ENCODE measurements at regions not wholly inside any gene's neighbourhood (a gene's known extent, or its start where the extent isn't known, plus 50 kb on each side); places are given as distances from the start of the nearest gene placed in this dataset.

GRCh38 chr5:143985832-143986515, 174.0 kb downstream of the HMHB1 start:
- Histone ChIP-seq H3K27me3 (ENCODE audit: control insufficient read depth, insufficient read depth, low read length) (no peaks in the 10 kb centered on the region), H3K4me3 (ENCODE audit: insufficient read depth, low read depth, low read length) (no peak overlapping the region), H3K36me3 (replicated peaks; ENCODE audit: control insufficient read depth, insufficient read depth, low read length) (no peaks in the 10 kb centered on the region)
- DNase-seq, result no peak

DNA sequence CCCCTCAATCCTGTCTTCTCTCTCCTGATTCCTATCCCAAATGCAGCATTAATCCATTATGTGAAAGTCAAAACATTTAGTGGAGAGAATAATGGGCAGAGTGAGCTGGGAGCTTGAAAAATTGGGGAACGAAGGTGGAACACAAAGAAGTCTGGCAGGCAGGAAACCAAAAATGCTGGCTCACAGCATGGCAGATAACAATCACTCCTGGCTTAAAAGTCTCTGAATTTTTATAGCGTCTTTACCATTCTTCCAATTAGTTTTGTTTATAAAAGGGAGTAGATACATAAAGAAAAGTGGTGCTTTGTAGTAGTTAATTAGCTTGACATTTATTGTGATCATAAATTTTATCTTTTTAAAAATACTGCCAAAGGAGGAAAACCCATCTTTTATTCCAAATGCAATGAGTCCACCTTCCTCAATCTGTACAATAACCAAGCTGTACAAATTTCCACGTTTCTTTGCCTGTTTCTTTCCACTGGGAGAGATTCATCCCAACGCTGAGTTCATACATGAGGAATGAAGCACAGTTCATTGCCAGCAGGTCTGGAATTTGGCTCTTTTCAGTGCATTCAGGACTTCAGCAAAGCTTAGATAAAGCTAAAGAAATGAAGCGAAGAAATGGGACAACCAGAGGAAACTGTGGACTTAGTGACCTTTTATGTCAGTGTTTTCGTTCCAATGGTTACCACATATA, 174.7 kb downstream of the HMHB1 start:
- DNase-seq, result no peak
- no peak overlapping the region for H3K4me3 ChIP-seq (ENCODE audit: insufficient read depth, low read depth, low read length)
- H3K36me3 ChIP-seq (replicated peaks; ENCODE audit: control insufficient read depth, insufficient read depth, low read length), result no peaks in the 10 kb centered on the region
- H3K27me3 ChIP-seq (ENCODE audit: control insufficient read depth, insufficient read depth, low read length), result no peaks in the 10 kb centered on the region

GRCh38 chr5:143987264-143987663, 175.3 kb downstream of the HMHB1 start:
- Histone ChIP-seq H3K36me3 (replicated peaks; ENCODE audit: control insufficient read depth, insufficient read depth, low read length) (no peaks in the 10 kb centered on the region), H3K27me3 (ENCODE audit: control insufficient read depth, insufficient read depth, low read length) (no peaks in the 10 kb centered on the region), H3K4me3 (ENCODE audit: insufficient read depth, low read depth, low read length) (no peak overlapping the region)
- DNase-seq, result no peak

DNA sequence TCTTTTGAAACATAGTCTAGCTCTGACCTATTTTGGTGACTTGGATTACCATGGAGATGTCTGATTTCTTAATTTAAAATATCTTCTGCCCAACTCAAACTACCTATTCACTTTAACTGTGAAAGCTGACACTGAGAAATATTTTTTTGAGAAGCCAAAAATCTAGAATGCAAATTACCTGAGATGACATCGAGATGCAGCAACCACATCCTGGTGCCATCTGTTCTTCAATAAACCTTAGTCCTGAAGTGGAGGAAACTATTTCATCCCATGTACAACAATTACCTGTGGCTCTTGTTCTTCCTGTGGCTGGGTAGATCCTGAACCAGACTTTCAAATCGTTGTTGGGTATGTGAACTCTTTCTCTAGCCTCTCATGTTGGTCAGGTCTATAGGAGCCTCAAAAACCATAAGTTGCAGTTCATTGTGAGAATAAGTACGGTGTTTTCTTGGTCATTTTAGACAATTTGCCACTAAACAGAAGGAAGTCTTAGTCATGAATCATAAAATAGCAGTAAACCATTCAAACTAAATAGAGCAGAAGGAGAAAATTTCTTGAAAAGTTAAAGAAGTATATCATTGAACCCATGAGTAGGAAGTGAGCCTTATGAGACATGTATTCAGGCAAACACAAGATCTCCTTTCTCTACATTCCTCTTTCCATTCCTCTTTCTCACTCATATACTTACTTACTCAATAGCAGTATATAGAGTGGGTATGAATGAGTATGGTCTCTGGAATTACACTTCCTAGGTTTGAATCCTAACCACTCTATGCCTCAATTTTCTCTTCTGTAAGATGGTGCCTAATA, 176.0 kb downstream of the HMHB1 start:
- no peaks in the 10 kb centered on the region for H3K36me3 ChIP-seq (replicated peaks; ENCODE audit: control insufficient read depth, insufficient read depth, low read length)
- H3K4me3 ChIP-seq (ENCODE audit: insufficient read depth, low read depth, low read length), result no peak overlapping the region
- DNase-seq, result no peak
- no peaks in the 10 kb centered on the region for H3K27me3 ChIP-seq (ENCODE audit: control insufficient read depth, insufficient read depth, low read length)

DNA sequence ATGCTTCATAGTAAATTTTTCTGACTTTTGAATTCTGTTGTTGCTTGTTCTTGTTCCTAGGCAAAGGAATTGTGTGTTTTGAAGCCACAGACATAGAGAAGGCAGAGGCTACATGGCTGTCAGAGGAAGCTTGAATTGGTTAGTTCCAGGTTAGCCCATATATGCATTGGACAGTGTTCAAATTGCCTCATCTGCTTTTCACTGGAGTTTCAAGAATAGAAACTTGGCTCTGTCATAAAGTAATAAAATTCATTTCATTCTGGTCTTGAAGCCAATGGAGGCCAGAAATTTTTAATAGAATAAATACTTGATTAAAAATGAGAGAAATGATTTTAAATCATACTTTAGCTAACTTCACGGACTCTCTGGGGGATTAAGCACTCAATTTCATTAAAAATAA, 178.0 kb downstream of the YIPF5 start:
- no peak overlapping the region for H3K4me3 ChIP-seq (ENCODE audit: insufficient read depth, low read depth, low read length)
- no peaks in the 10 kb centered on the region for H3K36me3 ChIP-seq (replicated peaks; ENCODE audit: control insufficient read depth, insufficient read depth, low read length)
- no peaks in the 10 kb centered on the region for H3K27me3 ChIP-seq (ENCODE audit: control insufficient read depth, insufficient read depth, low read length)

GRCh38 chr5:144002876-144003275, 167.6 kb downstream of the YIPF5 start:
- no peak for DNase-seq
- Histone ChIP-seq H3K4me3 (ENCODE audit: insufficient read depth, low read depth, low read length) (no peak overlapping the region), H3K27me3 (ENCODE audit: control insufficient read depth, insufficient read depth, low read length) (no peaks in the 10 kb centered on the region), H3K36me3 (replicated peaks; ENCODE audit: control insufficient read depth, insufficient read depth, low read length) (no peaks in the 10 kb centered on the region)

More for the DNA sequence above, 178.0 kb downstream of the YIPF5 start:
- DNase-seq, result no peak

GRCh38 chr5:144003636-144004035, 166.8 kb downstream of the YIPF5 start:
- no peak for DNase-seq
- H3K27me3 ChIP-seq (ENCODE audit: control insufficient read depth, insufficient read depth, low read length), result no peaks in the 10 kb centered on the region
- no peaks in the 10 kb centered on the region for H3K36me3 ChIP-seq (replicated peaks; ENCODE audit: control insufficient read depth, insufficient read depth, low read length)
- no peak overlapping the region for H3K4me3 ChIP-seq (ENCODE audit: insufficient read depth, low read depth, low read length)

DNA sequence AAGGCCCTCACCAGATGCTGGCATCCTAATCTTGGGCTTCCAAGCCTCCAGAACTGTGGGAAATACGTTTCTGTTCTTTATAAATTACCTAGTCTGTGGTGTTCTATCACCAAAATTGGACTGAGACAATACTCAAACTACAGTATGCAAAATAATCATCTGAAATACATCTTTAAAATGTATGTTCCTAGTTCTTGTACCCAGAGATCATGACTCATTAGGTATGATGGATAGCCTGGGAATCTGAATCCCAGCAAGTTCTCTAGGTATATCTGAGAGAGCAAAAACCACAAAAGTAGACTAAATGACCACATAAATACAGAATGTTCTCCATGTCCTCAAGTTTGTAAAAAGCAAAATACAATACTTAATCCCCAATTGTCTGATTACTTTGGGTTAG, 166.3 kb downstream of the YIPF5 start:
- no peak for DNase-seq
- no peak overlapping the region for H3K4me3 ChIP-seq (ENCODE audit: insufficient read depth, low read depth, low read length)
- H3K27me3 ChIP-seq (ENCODE audit: control insufficient read depth, insufficient read depth, low read length), result no peaks in the 10 kb centered on the region

GRCh38 chr5:144004751-144005150, 165.7 kb downstream of the YIPF5 start:
- Histone ChIP-seq H3K36me3 (replicated peaks; ENCODE audit: control insufficient read depth, insufficient read depth, low read length) (no peaks in the 10 kb centered on the region; the same call in 1 of the 2 replicates), H3K4me3 (ENCODE audit: insufficient read depth, low read depth, low read length) (no peak overlapping the region), H3K27me3 (ENCODE audit: control insufficient read depth, insufficient read depth, low read length) (no peaks in the 10 kb centered on the region)
- DNase-seq, result no peak

More for the DNA sequence above, 166.3 kb downstream of the YIPF5 start:
- H3K36me3 ChIP-seq (replicated peaks; ENCODE audit: control insufficient read depth, insufficient read depth, low read length), result no peaks in the 10 kb centered on the region

DNA sequence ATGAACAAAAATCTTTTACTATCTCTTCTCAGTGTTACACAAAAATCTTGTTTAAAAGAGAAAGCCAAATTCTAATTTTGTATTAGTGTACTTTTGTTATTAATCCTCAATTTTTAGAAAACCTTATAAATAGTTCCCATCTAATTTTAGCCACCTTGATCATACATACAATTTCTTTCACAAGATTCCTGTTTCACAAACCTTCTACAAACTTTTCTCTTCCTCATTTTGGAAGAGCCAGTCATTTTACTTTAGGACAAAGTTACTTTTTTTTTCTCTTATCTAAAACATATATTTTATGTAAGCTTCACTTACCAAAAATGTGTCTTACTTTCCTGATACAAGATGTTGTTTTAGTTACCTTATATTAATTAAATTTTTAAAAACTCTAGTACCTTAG, 161.3 kb downstream of the YIPF5 start:
- no peak for DNase-seq
- H3K4me3 ChIP-seq (ENCODE audit: insufficient read depth, low read depth, low read length), result no peak overlapping the region

GRCh38 chr5:144011388-144011787, 159.1 kb downstream of the YIPF5 start:
- DNase-seq, result no peak
- no peaks in the 10 kb centered on the region; the same call in 1 of the 2 replicates for H3K36me3 ChIP-seq (replicated peaks; ENCODE audit: control insufficient read depth, insufficient read depth, low read length)
- H3K27me3 ChIP-seq (ENCODE audit: control insufficient read depth, insufficient read depth, low read length), result no peaks in the 10 kb centered on the region
- no peak overlapping the region for H3K4me3 ChIP-seq (ENCODE audit: insufficient read depth, low read depth, low read length)

More for the DNA sequence above, 161.3 kb downstream of the YIPF5 start:
- Histone ChIP-seq H3K27me3 (ENCODE audit: control insufficient read depth, insufficient read depth, low read length) (no peaks in the 10 kb centered on the region), H3K36me3 (replicated peaks; ENCODE audit: control insufficient read depth, insufficient read depth, low read length) (no peaks in the 10 kb centered on the region; the same call in 1 of the 2 replicates)

GRCh38 chr5:144013816-144014215, 156.6 kb downstream of the YIPF5 start:
- no peak for DNase-seq
- Histone ChIP-seq H3K36me3 (replicated peaks; ENCODE audit: control insufficient read depth, insufficient read depth, low read length) (no peaks in the 10 kb centered on the region; the same call in 1 of the 2 replicates), H3K4me3 (ENCODE audit: insufficient read depth, low read depth, low read length) (no peak overlapping the region), H3K27me3 (ENCODE audit: control insufficient read depth, insufficient read depth, low read length) (no peaks in the 10 kb centered on the region)

DNA sequence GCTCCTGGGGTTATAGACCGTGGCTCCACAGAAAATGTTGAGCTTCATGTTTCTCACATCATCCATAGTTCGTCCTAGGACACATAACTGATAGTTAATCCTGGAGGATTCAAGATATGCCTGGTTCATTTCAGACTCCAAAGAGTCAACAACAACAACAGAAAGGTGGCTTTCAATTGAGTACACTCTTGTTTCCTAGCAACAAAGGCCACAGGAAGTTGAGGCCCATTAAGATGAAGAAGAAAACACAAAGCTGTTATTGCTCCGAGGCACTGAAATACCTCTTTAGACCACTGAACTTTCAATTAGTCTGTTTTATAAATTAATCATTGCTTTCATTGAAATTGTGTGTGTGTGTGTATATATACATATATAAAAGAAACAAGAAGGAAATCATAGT, 154.5 kb downstream of the YIPF5 start:
- H3K27me3 ChIP-seq (ENCODE audit: control insufficient read depth, insufficient read depth, low read length), result no peaks in the 10 kb centered on the region
- no peak overlapping the region for H3K4me3 ChIP-seq (ENCODE audit: insufficient read depth, low read depth, low read length)
- DNase-seq, result no peak
- H3K36me3 ChIP-seq (replicated peaks; ENCODE audit: control insufficient read depth, insufficient read depth, low read length), result no peaks in the 10 kb centered on the region

GRCh38 chr5:144017119-144017518, 153.3 kb downstream of the YIPF5 start:
- Histone ChIP-seq H3K4me3 (ENCODE audit: insufficient read depth, low read depth, low read length) (no peak overlapping the region), H3K36me3 (replicated peaks; ENCODE audit: control insufficient read depth, insufficient read depth, low read length) (no peaks in the 10 kb centered on the region), H3K27me3 (ENCODE audit: control insufficient read depth, insufficient read depth, low read length) (no peaks in the 10 kb centered on the region)
- no peak for DNase-seq

GRCh38 chr5:144017631-144018030, 152.8 kb downstream of the YIPF5 start:
- no peak for DNase-seq
- no peak overlapping the region for H3K4me3 ChIP-seq (ENCODE audit: insufficient read depth, low read depth, low read length)
- H3K36me3 ChIP-seq (replicated peaks; ENCODE audit: control insufficient read depth, insufficient read depth, low read length), result no peaks in the 10 kb centered on the region
- no peaks in the 10 kb centered on the region for H3K27me3 ChIP-seq (ENCODE audit: control insufficient read depth, insufficient read depth, low read length)
